HEK293T (cell line): ENCODE measurements at regions not wholly inside any gene's neighbourhood (a gene's known extent, or its start where the extent isn't known, plus 50 kb on each side); places are given as distances from the start of the nearest gene placed in this dataset.

Experiments
- CTCF ChIA-PET: fragments of 350-600 bp; formaldehyde crosslinking; extraction: SDS; loops from one replicate; lab custom pipeline; 2021; ENCODE audit warnings: antibody characterized with exemption, inconsistent platforms; lab: Yijun Ruan, JAX
- POLR2A ChIA-PET: fragments of 350-600 bp; formaldehyde crosslinking; extraction: SDS; loops from one replicate; lab custom pipeline; 2020; ENCODE audit warnings: antibody characterized with exemption, inconsistent platforms; lab: Yijun Ruan, JAX
- DNase-seq: peaks from one replicate; pipeline ENCODE4 v3.0.0; 2012; ENCODE audit warnings: mixed read lengths; ENCODE audit errors: extremely low spot score
- ARNT ChIP-seq: fragments of 450-650 bp; IDR thresholded peaks from 2 replicates; pipeline ENCODE4 v1.6.1; 2017; ENCODE audit warnings: mild to moderate bottlenecking
- BHLHE40 ChIP-seq: fragments of 450-650 bp; IDR thresholded peaks from 2 replicates; pipeline ENCODE4 v1.6.1; 2016; ENCODE audit warnings: mild to moderate bottlenecking, moderate library complexity, borderline replicate concordance
- CTBP1 ChIP-seq: fragments of 450-650 bp; IDR thresholded peaks from 2 replicates; pipeline ENCODE4 v1.6.1; 2016; ENCODE audit warnings: borderline replicate concordance
- ELF4 ChIP-seq: fragments of 450-650 bp; IDR thresholded peaks from 2 replicates; pipeline ENCODE4 v1.6.1; 2017; ENCODE audit warnings: antibody characterized with exemption
- FOXA1 ChIP-seq: fragments of 450-650 bp; IDR thresholded peaks from 2 replicates; pipeline ENCODE4 v1.6.1; 2016; ENCODE audit warnings: mild to moderate bottlenecking
- FOXK2 ChIP-seq: fragments of 450-650 bp; IDR thresholded peaks from 2 replicates; pipeline ENCODE4 v1.6.1; 2016; ENCODE audit warnings: mild to moderate bottlenecking
- FOXM1 ChIP-seq: fragments of 450-650 bp; IDR thresholded peaks from 2 replicates; pipeline ENCODE4 v1.6.1; 2017; ENCODE audit warnings: mild to moderate bottlenecking, borderline replicate concordance
- HDGF ChIP-seq: fragments of 450-650 bp; IDR thresholded peaks from 2 replicates; pipeline ENCODE4 v1.6.1; 2017; ENCODE audit warnings: antibody characterized with exemption, borderline replicate concordance
- L3MBTL2 ChIP-seq: fragments of 450-650 bp; conservative IDR thresholded peaks from 2 replicates; pipeline ENCODE4 v1.6.1; 2016; ENCODE audit warnings: mild to moderate bottlenecking
- LEF1 ChIP-seq: fragments of 450-650 bp; IDR thresholded peaks from 2 replicates; pipeline ENCODE4 v1.6.1; 2017; ENCODE audit warnings: mild to moderate bottlenecking, borderline replicate concordance
- NFRKB ChIP-seq: fragments of 450-650 bp; IDR thresholded peaks from 2 replicates; pipeline ENCODE4 v1.6.1; 2016; ENCODE audit warnings: mild to moderate bottlenecking, moderate library complexity
- SP1 ChIP-seq: fragments of 450-650 bp; IDR thresholded peaks from 2 replicates; pipeline ENCODE4 v1.6.1; 2017
- SUZ12 ChIP-seq: fragments of 450-650 bp; IDR thresholded peaks from 2 replicates; pipeline ENCODE4 v1.6.1; 2016; ENCODE audit warnings: mild to moderate bottlenecking
- TARDBP ChIP-seq: fragments of 450-650 bp; IDR thresholded peaks from 2 replicates; pipeline ENCODE4 v1.6.1; 2016
- ZNF384 ChIP-seq: fragments of 450-650 bp; IDR thresholded peaks from 2 replicates; pipeline ENCODE4 v1.6.1; 2016
- TF ChIP-seq, protein P1 (sequence below): fragments of 450-650 bp; IDR thresholded peaks from 2 replicates; pipeline ENCODE4 v1.6.1; 2016

DNA sequence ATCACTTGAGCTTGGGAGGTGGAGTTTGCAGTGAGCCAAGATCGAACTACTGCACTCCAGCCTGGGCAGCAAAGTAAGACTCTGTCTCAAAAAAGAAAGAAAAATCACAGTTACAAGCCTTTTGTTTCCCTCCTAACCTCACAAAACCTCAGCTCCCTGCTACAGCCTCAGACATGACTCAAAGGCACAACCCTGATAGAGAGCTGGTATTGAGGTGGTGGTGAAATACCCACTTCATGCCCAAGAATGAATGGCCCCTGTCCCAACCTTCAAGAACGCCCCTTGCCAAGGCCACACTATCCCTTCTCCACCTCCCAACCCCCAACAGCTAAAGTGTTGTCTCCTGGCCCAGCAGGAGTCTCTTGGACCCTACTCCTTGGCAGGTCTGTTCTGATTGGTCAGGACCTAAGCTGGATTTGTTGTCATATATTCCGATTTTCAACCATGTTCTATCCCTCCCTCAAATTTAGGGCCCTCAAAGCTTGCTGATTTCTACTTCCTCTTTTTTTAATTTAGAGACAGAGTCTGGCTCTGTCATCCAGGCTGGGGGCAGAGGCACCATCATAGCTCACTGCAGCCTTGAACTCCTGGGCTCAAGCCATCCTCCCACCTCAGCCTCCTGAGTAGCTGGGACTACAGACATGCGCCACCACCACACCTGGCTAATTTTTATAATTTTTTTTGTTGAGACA lies 61.9 kb upstream of the BZW1 start:
- no peak for DNase-seq
- ChIA-PET POLR2A (no interaction called here), CTCF (no interaction called here)
- TF ChIP-seq LEF1 (no peak), SP1 (no peak), FOXM1 (no peak), FOXA1 (no peak), NFRKB (no peak), CTBP1 (no peak), HDGF (no peak), ARNT (no peak)
- TF ChIP-seq, protein P1, sequence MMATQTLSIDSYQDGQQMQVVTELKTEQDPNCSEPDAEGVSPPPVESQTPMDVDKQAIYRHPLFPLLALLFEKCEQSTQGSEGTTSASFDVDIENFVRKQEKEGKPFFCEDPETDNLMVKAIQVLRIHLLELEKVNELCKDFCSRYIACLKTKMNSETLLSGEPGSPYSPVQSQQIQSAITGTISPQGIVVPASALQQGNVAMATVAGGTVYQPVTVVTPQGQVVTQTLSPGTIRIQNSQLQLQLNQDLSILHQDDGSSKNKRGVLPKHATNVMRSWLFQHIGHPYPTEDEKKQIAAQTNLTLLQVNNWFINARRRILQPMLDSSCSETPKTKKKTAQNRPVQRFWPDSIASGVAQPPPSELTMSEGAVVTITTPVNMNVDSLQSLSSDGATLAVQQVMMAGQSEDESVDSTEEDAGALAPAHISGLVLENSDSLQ: no peak

DNA sequence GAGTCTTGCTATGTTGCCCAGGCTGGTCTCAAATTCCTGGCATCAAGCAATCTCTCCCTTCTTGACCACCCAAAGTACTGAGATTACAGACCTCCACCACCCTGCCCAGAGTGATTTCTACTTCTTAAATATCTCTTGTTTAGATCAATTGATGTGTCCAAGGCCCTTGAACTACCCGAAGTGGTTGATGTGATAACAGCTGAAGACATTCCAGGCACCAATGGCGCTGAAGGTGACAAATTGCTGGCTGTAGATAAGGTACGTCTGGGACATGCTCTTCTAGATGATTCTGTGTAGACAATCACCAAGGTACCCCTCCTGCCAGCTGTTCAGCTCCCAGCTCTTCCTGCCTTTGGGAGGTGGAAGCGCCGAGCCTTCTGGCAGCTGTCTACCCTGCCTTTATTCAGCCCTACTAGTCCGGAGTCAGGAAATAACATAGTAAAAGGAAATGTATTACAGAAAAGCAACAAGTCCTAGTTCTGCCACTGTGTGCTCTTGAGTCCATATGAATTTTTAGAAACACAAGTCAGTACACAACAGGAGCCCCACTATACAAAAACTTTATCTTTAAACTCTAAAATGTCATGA lies 61.3 kb upstream of the BZW1 start:
- POLR2A ChIA-PET: no interaction called here

DNA sequence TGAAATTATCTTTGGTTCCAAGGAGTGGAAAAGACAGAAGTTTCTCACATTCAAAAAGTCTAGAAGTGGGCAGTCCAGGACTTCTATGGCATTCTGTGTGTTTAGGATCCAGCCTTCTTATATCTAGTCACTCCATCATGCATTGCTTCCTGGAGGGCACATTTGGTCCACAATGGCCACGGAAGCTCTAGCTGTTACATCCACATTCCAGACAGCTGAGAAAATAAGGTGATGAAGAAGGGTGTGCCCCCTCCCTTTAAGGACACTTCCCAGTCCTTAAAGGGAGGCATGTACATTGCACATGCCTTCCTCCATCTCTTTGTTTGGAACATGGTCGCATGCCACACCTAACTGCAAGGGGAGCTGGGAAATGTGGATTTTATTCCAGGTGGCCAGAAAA lies 59.9 kb upstream of the BZW1 start:
- no peak for DNase-seq
- POLR2A ChIA-PET: no interaction called here
- TF ChIP-seq, protein P1: no peak
- TF ChIP-seq BHLHE40 (no peak), FOXA1 (no peak), HDGF (no peak), TARDBP (no peak), FOXM1 (no peak), NFRKB (no peak), SP1 (no peak), SUZ12 (no peak), ELF4 (no peak), ZNF384 (no peak)
- CTCF ChIA-PET: no interaction called here

More for the DNA sequence above, 61.3 kb upstream of the BZW1 start:
- CTCF ChIA-PET: no interaction called here
- no peak for DNase-seq
- TF ChIP-seq, protein P1: no peak
- TF ChIP-seq NFRKB: no peak

DNA sequence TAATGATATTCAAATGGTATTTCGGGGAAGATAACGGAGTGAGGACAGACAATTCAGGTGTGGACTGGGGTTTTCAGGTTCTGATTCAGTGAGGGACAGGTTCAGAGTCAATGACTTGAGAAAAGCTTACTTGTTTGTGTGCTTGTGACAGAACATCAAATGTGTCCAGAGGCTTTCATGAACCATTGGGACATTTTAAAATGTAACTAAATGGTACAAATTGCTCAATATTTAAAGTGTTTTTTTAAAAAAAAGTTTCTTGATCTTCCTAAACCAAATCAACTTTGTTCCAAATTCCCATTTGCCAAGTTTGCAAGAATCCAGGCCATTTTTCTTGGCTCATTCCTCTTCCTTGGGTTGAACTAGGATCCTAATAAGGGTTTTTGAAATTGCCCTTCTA lies 59.4 kb upstream of the BZW1 start:
- ChIA-PET CTCF (no interaction called here), POLR2A (no interaction called here)
- no peak for DNase-seq
- TF ChIP-seq HDGF: no peak
- TF ChIP-seq LEF1: no peak
- no peak for TF ChIP-seq CTBP1
- no peak for TF ChIP-seq FOXM1
- no peak for TF ChIP-seq BHLHE40
- no peak for TF ChIP-seq SUZ12
- TF ChIP-seq FOXA1: no peak
- no peak for TF ChIP-seq SP1
- no peak for TF ChIP-seq L3MBTL2
- TF ChIP-seq TARDBP: no peak
- no peak for TF ChIP-seq NFRKB

DNA sequence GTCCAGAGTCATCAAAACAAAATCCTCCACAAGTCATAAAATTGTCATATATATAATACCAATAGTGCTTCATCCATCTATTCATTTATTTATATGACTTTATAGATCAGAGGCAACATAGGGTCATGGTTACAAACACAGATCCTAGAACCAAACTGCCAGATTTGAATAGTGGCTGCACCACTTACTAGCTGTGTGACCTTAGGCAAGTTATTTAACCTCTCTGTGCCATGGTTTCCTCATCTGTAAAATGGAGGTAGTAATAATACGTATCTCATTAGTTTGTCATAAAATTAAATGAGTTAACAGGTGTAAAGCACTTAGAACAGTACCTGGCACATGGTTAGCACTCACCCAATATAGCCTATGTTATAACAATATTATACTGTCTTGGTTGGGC lies 58.9 kb upstream of the BZW1 start:
- DNase-seq: no peak
- TF ChIP-seq SUZ12 (no peak), ELF4 (no peak), CTBP1 (no peak), NFRKB (no peak), FOXA1 (no peak), FOXK2 (no peak), TARDBP (no peak), HDGF (no peak)
- POLR2A ChIA-PET: no interaction called here
- CTCF ChIA-PET: no interaction called here

DNA sequence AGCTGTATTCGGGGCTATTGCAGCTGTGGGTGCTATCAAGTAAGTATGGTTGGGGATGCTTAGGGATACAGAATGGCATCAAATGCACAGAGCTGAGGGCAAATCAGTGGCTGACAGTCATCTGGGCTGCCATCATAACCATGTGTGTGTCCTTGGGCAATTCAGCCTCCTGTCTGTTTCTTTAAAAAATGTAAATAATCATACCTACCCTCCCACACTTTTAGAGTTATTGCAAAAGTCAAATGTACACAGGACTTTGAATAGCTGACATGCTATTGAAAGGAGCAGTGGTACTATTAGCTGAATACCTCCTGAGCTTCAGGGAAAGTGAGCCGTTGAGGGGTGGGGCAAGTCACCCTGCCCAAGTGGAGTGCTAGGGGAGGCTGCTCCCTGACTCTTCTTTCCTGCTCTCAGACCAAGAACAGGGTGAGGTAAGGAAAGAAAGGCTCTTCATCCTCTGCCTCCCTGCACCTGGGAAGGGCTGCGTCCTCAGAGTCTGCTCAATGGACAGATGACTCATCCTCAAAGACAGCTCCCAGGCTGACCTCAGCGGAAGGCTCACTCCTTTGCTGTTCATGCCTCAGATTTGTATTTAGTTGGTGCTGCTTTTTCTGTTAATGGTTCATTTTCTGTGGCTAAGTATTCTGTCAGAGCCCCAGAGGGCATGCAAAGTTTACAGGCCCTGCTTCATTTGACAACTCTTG lies 54.9 kb upstream of the BZW1 start:
- no peak for DNase-seq
- TF ChIP-seq SUZ12: no peak
- TF ChIP-seq ARNT: no peak
- TF ChIP-seq BHLHE40: no peak
- no peak for TF ChIP-seq NFRKB
- TF ChIP-seq SP1: no peak
- TF ChIP-seq TARDBP: no peak
- TF ChIP-seq FOXM1: no peak
- TF ChIP-seq L3MBTL2: no peak
- TF ChIP-seq LEF1: no peak
- no peak for TF ChIP-seq ZNF384
- TF ChIP-seq, protein P1: no peak
- TF ChIP-seq FOXA1: no peak
- TF ChIP-seq ELF4: no peak
- no peak for TF ChIP-seq CTBP1
- no peak for TF ChIP-seq HDGF
- TF ChIP-seq FOXK2: no peak
- CTCF ChIA-PET: interaction anchor here (1.0 to 1.8 kb wide), 2 partner anchors 9 to 12 kb away, joined by 3 to 5 read pairs; no protein-coding TSS in a partner anchor
- POLR2A ChIA-PET: interaction anchor here (0.6 to 1.4 kb wide), 4 partner anchors 9 to 107 kb away, joined by 3 to 6 read pairs (median 4); no protein-coding TSS in a partner anchor
